ENCODE measurements at regions not wholly inside any gene's neighbourhood (a gene's known extent, or its start where the extent isn't known, plus 50 kb on each side); places are given as distances from the start of the nearest gene placed in this dataset.

DNA sequence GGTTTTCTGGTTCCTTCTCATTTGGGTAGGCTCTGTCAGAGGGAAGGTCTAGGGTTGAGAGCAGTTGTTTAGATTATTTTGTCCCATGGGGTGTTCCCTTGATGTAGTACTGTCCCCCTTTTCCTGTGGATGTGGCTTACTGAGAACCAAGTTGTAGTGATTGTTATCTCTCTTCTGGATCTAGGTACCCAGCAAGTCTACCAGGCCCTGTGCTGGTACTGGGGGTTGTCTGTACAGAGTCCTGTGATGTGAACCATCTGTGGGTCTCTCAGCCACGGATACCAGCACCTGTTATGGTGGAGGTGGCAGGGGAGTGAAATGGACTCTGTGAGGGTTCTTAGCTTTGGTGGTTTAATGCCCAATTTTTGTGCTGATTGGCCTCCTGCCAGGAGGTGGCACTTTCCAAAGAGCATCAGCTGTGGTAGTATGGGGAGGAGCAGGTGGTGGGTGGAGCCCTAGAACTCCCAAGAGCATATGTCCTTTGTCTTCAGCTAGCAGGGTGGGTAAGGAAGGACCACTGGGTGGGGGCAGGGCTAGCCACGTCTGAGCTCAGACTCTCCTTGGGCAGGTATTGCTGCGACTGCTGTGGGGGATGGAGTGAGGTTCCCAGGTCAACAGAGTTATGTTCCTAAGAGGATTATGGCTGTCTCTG, 179.3 kb upstream of the BTG1 start:
- TF ChIP-seq, protein P1, sequence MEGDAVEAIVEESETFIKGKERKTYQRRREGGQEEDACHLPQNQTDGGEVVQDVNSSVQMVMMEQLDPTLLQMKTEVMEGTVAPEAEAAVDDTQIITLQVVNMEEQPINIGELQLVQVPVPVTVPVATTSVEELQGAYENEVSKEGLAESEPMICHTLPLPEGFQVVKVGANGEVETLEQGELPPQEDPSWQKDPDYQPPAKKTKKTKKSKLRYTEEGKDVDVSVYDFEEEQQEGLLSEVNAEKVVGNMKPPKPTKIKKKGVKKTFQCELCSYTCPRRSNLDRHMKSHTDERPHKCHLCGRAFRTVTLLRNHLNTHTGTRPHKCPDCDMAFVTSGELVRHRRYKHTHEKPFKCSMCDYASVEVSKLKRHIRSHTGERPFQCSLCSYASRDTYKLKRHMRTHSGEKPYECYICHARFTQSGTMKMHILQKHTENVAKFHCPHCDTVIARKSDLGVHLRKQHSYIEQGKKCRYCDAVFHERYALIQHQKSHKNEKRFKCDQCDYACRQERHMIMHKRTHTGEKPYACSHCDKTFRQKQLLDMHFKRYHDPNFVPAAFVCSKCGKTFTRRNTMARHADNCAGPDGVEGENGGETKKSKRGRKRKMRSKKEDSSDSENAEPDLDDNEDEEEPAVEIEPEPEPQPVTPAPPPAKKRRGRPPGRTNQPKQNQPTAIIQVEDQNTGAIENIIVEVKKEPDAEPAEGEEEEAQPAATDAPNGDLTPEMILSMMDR (IDR thresholded peaks at IDR 0.05; ENCODE audit: partially characterized antibody, unreplicated experiment), result no peak
- Mint-ChIP-seq H3K27me3 (ENCODE audit: unreplicated experiment) (peaks cover 2% of the 10 kb centered on the region), H3K27ac (ENCODE audit: unreplicated experiment) (no peak overlapping the region), H3K9me3 (ENCODE audit: unreplicated experiment) (peaks cover 7% of the 10 kb centered on the region), H3K4me1 (ENCODE audit: low read depth, unreplicated experiment) (peaks cover 2% of the 10 kb centered on the region), H3K36me3 (ENCODE audit: unreplicated experiment) (peaks cover 11% of the 10 kb centered on the region), H3K4me3 (ENCODE audit: unreplicated experiment) (no peak overlapping the region)
- DNase-seq, result no peak

DNA sequence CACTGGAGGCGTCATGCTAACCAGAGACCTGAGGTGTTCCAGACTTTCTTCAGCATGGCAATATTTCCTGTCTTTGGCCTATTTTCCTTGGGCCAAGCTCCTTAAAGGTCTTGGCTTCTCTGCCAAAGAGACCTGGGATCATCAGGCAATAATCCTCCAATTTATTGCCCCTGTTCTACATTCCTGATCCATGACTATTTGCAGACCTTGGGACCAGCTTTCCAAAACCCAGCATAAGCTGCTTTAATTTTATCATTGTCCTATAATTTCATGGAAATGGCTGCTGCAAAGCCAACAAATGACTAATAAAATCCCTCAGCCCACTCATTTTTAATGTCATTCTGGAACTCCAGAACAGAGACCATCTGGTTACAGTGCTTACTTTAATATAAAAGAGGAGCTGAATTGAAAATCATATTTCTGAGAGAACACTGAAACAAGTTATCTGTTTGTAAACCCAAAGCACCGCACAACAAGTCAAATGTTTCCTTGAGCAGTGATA, 166.9 kb upstream of the BTG1 start:
- Mint-ChIP-seq H3K4me3 (ENCODE audit: unreplicated experiment) (no peak overlapping the region), H3K4me1 (ENCODE audit: low read depth, unreplicated experiment) (no peaks in the 10 kb centered on the region), H3K36me3 (ENCODE audit: unreplicated experiment) (no peaks in the 10 kb centered on the region), H3K27me3 (ENCODE audit: unreplicated experiment) (peaks cover 3% of the 10 kb centered on the region), H3K27ac (ENCODE audit: unreplicated experiment) (no peak overlapping the region), H3K9me3 (ENCODE audit: unreplicated experiment) (no peaks in the 10 kb centered on the region)
- DNase-seq, result no peak
- TF ChIP-seq, protein P1 (IDR thresholded peaks at IDR 0.05; ENCODE audit: partially characterized antibody, unreplicated experiment), result no peak

DNA sequence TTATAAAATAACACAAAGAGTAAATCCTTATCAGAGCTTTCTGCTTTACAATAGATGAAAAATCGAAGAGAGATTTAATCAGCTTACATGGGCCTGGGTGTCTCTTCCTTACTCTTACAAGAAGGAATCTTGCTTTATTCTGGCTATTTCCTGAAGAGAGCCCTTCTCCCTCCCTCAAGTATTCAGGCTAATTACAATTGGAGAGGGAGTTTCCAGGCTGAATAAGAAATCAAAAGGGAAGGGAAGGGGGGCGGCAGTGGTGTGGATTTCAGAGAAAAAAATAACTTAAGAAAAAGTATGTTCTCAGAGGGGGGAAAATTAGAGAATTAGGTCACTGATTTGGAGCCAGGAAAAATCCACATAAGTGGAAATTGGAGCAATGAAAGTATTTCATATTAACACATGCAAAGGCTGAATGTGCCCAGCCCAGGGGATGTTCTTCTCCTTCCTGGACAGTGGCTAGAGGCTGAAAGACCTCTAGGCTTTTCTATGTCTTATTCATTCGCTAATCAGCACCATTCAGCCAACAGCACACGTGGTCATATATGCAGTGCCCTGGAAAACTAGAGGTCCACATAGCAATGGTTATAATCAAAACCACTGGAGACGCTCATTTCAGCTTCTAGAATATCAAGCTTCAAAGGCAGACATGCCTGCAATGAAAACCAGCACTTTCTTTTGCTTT, 158.9 kb upstream of the BTG1 start:
- Mint-ChIP-seq H3K27ac (ENCODE audit: unreplicated experiment) (no peak overlapping the region), H3K9me3 (ENCODE audit: unreplicated experiment) (no peaks in the 10 kb centered on the region), H3K4me1 (ENCODE audit: low read depth, unreplicated experiment) (peaks cover 8% of the 10 kb centered on the region), H3K36me3 (ENCODE audit: unreplicated experiment) (no peaks in the 10 kb centered on the region), H3K27me3 (ENCODE audit: unreplicated experiment) (no peaks in the 10 kb centered on the region), H3K4me3 (ENCODE audit: unreplicated experiment) (no peak overlapping the region)
- TF ChIP-seq, protein P1 (IDR thresholded peaks at IDR 0.05; ENCODE audit: partially characterized antibody, unreplicated experiment), result no peak
- DNase-seq, result no peak

DNA sequence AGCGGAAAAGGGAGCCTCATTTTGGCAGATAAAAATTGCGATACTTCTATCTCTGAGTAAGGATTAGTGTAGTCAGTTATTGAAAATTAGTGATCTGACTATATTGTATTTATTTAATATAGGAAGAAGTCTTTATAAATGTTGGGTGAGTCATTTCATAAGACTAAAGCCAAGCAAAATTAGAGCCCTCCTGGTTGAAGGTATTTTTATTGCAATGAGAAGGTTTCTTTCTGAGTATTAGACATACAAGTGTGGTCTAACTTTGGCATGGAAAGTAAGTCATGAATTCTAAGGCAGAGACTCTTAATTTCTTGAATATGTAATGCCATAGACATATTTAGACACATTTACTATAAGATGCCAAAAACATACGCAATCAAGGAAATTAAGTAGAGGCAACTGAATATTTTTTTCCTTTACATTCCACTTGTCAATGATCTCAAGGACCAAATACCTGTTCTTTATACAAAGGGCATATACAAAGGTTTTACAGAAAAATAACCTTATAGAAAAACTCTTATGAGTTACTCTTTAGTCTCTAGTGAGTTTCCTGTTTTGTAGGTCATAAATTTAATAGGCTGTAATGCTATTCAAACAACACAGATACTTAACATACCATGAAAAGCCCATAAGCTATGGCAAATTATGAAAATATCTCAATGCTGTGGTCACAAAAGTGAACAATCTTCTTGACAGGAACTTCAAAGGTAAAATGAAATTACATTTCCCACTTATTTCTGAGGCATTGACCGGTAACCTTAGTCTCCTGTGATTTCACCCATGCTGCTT, 156.6 kb upstream of the BTG1 start:
- Mint-ChIP-seq H3K4me1 (ENCODE audit: low read depth, unreplicated experiment) (peaks cover 8% of the 10 kb centered on the region), H3K4me3 (ENCODE audit: unreplicated experiment) (no peak overlapping the region), H3K27me3 (ENCODE audit: unreplicated experiment) (no peaks in the 10 kb centered on the region), H3K9me3 (ENCODE audit: unreplicated experiment) (no peaks in the 10 kb centered on the region), H3K36me3 (ENCODE audit: unreplicated experiment) (no peaks in the 10 kb centered on the region), H3K27ac (ENCODE audit: unreplicated experiment) (no peak overlapping the region)
- TF ChIP-seq, protein P1 (IDR thresholded peaks at IDR 0.05; ENCODE audit: partially characterized antibody, unreplicated experiment), result no peak
- DNase-seq, result no peak
